OCI-LY1 (cell line): ENCODE measurements at regions not wholly inside any gene's neighbourhood (a gene's known extent, or its start where the extent isn't known, plus 50 kb on each side); places are given as distances from the start of the nearest gene placed in this dataset.
"Not testable (repeated sequence)": the region's sequence is repeated elsewhere in the genome, so short reads cannot be mapped to it uniquely, and the experiment has no call there.

Experiments used
- H2AFZ ChIP-seq: fragments of 200-600 bp; sonication (generic), shearing (Covaris generic); 2 replicates; pipeline ENCODE4 v1.6.0; 2014; ENCODE audit warnings: antibody characterized with exemption, mild to moderate bottlenecking, low read length
- H3F3A ChIP-seq: fragments of 200-600 bp; sonication (generic), shearing (Covaris generic); 2 replicates; pipeline ENCODE4 v1.6.0; 2014; ENCODE audit warnings: mild to moderate bottlenecking, antibody characterized with exemption, low read length, moderate library complexity; ENCODE audit not compliant: insufficient read depth
- H3K27ac ChIP-seq: fragments of 200-600 bp; sonication (generic); 2 replicates; pipeline ENCODE4 v1.5.1; 2014; ENCODE audit warnings: low read length, mixed run types, mild to moderate bottlenecking, low read depth; ENCODE audit not compliant: poor library complexity, severe bottlenecking
- H3K27me3 ChIP-seq: fragments of 200-600 bp; sonication (generic); 2 replicates; pipeline ENCODE4 v1.6.0; 2014; ENCODE audit warnings: antibody characterized with exemption, mild to moderate bottlenecking, low read length, moderate library complexity; ENCODE audit not compliant: insufficient read depth
- H3K36me3 ChIP-seq: fragments of 200-600 bp; sonication (generic); 2 replicates; pipeline ENCODE4 v1.6.1; 2014; ENCODE audit warnings: mild to moderate bottlenecking, antibody characterized with exemption, low read length, moderate library complexity, mixed read lengths; ENCODE audit not compliant: insufficient read depth
- H3K4me1 ChIP-seq: fragments of 200-600 bp; sonication (generic); 2 replicates; pipeline ENCODE4 v1.5.1; 2014; ENCODE audit warnings: mild to moderate bottlenecking, low read length, moderate library complexity; ENCODE audit not compliant: insufficient read depth, severe bottlenecking
- H3K4me2 ChIP-seq: fragments of 200-600 bp; sonication (generic), shearing (Covaris generic); 2 replicates; pipeline ENCODE4 v1.6.1; 2014; ENCODE audit warnings: low read length
- H3K4me3 ChIP-seq: fragments of 200-600 bp; sonication (generic); 2 replicates; pipeline ENCODE4 v1.5.1; 2014; ENCODE audit warnings: low read length, low read depth, mild to moderate bottlenecking, mixed read lengths; ENCODE audit not compliant: poor library complexity, severe bottlenecking
- H3K79me2 ChIP-seq: fragments of 200-600 bp; shearing (Covaris generic); 2 replicates; pipeline ENCODE4 v1.6.1; 2016; ENCODE audit warnings: mixed run types, low read length, mixed read lengths; ENCODE audit not compliant: insufficient read depth
- H3K9ac ChIP-seq: fragments of 200-600 bp; sonication (generic), shearing (Covaris generic); 2 replicates; pipeline ENCODE4 v1.6.1; 2014; ENCODE audit warnings: mild to moderate bottlenecking, low read length, mixed read lengths
- H3K9me2 ChIP-seq: fragments of 200-600 bp; sonication (generic), shearing (Covaris generic); 2 replicates; pipeline ENCODE4 v1.6.1; 2014; ENCODE audit warnings: low read depth, mild to moderate bottlenecking, low read length, mixed read lengths
- H3K9me3 ChIP-seq: fragments of 200-600 bp; shearing (Covaris generic); 2 replicates; pipeline ENCODE4 v1.6.1; 2014; ENCODE audit warnings: low read length, mixed read lengths
- H4K20me1 ChIP-seq: fragments of 200-600 bp; sonication (generic), shearing (Covaris generic); 2 replicates; pipeline ENCODE4 v1.6.0; 2016; ENCODE audit warnings: mild to moderate bottlenecking, low read length; ENCODE audit not compliant: insufficient read depth
- CTCF ChIP-seq: fragments of 200-600 bp; sonication (generic), shearing (Covaris generic); IDR thresholded peaks from 2 replicates; pipeline ENCODE4 v1.5.1; 2017; ENCODE audit warnings: mild to moderate bottlenecking, antibody characterized with exemption, low read length, moderate library complexity, mixed read lengths
- EZH2 ChIP-seq: fragments of 200-600 bp; sonication (generic), shearing (Covaris generic); IDR thresholded peaks from 2 replicates; pipeline ENCODE4 v1.8.0; 2017; ENCODE audit warnings: borderline replicate concordance, mixed run types, mild to moderate bottlenecking, antibody characterized with exemption, low read length, moderate library complexity, mixed read lengths

DNA sequence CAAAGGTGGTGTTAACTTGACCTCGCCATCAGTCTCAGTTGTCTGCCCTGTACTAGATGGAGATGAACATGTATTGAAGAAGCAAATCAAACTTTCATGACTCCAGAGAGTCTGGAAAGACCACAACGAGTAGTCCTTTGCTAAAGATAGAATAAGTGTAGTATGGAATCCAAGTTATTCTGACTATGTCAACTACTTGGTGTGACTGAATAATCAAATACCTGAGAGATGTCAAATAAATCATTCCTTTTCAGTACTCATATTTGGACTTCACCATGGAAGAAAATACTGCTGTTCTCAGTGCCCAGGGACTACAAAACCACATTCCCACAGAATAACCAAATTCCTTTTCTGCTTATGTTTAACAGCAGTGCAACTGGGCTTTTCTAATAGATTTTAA is 161.2 kb upstream of the SPRY1 start:
- no peaks in the 10 kb centered on the region for H4K20me1 ChIP-seq
- no peaks in the 10 kb centered on the region for H3K9me2 ChIP-seq
- H3F3A ChIP-seq = no peaks in the 10 kb centered on the region
- H3K4me3 ChIP-seq = no peak overlapping the region
- no peaks in the 10 kb centered on the region; the same call in 1 of the 2 replicates for H3K36me3 ChIP-seq
- no peak for TF ChIP-seq CTCF
- no peak for TF ChIP-seq EZH2
- no peaks in the 10 kb centered on the region for H3K79me2 ChIP-seq
- no peak overlapping the region for H2AFZ ChIP-seq
- H3K4me2 ChIP-seq = no peak overlapping the region
- H3K27ac ChIP-seq = no peak overlapping the region
- no peak overlapping the region for H3K9ac ChIP-seq
- H3K27me3 ChIP-seq = no peaks in the 10 kb centered on the region
- no peaks in the 10 kb centered on the region for H3K9me3 ChIP-seq
- H3K4me1 ChIP-seq = no peaks in the 10 kb centered on the region

DNA sequence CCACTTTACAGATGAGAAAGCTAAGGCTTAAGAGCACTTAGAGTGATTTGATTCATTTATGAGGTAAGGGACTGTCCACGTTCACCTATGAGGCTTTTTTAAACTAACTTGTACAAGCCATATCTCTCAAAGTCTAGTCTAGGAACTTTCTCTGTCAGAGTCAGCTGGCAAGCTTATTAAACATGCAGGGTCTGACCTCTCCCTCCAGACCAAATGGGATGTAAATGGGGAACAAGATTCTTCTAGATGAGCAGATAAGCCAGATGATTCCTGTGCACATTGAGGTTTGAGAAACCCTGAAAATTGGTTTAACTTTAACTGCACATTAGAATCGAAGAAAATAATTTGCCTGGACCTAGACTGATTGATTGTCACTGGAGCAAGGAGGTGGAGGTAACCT is 160.0 kb upstream of the SPRY1 start:
- H3K27ac ChIP-seq = no peak overlapping the region
- H3K9me2 ChIP-seq = no peaks in the 10 kb centered on the region
- TF ChIP-seq EZH2 = no peak
- TF ChIP-seq CTCF = no peak
- H3K27me3 ChIP-seq = no peaks in the 10 kb centered on the region
- H3K9ac ChIP-seq = no peak overlapping the region
- H3K4me1 ChIP-seq = no peaks in the 10 kb centered on the region
- H3K79me2 ChIP-seq = no peaks in the 10 kb centered on the region
- H3K4me2 ChIP-seq = no peak overlapping the region
- H3F3A ChIP-seq = no peaks in the 10 kb centered on the region
- H3K9me3 ChIP-seq = no peaks in the 10 kb centered on the region
- no peak overlapping the region for H2AFZ ChIP-seq
- H4K20me1 ChIP-seq = no peaks in the 10 kb centered on the region
- no peaks in the 10 kb centered on the region; the same call in 1 of the 2 replicates for H3K36me3 ChIP-seq
- H3K4me3 ChIP-seq = no peak overlapping the region

GRCh38 chr4:123240286-123240685 is 156.3 kb upstream of the SPRY1 start:
- H3K9me3 ChIP-seq, H4K20me1 ChIP-seq, H3K27ac ChIP-seq, H3K27me3 ChIP-seq, H3K79me2 ChIP-seq, H3F3A ChIP-seq, H3K4me2 ChIP-seq, H3K9ac ChIP-seq, H2AFZ ChIP-seq, H3K36me3 ChIP-seq, H3K4me3 ChIP-seq, H3K4me1 ChIP-seq, H3K9me2 ChIP-seq: not testable (repeated sequence)

DNA sequence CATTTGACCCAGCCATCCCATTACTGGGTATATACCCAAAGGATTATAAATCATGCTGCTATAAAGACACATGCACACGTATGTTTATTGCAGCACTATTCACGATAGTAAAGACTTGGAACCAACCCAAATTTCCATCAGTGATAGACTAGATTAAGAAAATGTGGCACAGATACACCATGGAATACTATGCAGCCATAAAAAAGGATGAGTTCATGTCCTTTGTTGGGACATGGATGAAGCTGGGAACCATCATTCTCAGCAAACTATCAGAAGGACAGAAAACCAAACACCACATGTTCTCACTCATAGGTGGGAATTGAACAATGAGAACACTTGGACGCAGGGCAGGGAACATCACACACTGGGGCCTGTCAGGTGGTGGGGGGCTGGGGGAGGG is 153.4 kb upstream of the SPRY1 start:
- not testable (repeated sequence) for H3K4me2 ChIP-seq, H2AFZ ChIP-seq

More for the DNA sequence above, 153.4 kb upstream of the SPRY1 start:
- H3K9me2 ChIP-seq, H3K79me2 ChIP-seq, H4K20me1 ChIP-seq, H3K4me3 ChIP-seq, H3K9ac ChIP-seq, H3K27ac ChIP-seq, H3F3A ChIP-seq, H3K36me3 ChIP-seq, H3K9me3 ChIP-seq, H3K27me3 ChIP-seq: not testable (repeated sequence)
- peaks cover 13% of the 10 kb centered on the region for H3K4me1 ChIP-seq
